ENCODE measurements at regions not wholly inside any gene's neighbourhood (a gene's known extent, or its start where the extent isn't known, plus 50 kb on each side); places are given as distances from the start of the nearest gene placed in this dataset.

DNA sequence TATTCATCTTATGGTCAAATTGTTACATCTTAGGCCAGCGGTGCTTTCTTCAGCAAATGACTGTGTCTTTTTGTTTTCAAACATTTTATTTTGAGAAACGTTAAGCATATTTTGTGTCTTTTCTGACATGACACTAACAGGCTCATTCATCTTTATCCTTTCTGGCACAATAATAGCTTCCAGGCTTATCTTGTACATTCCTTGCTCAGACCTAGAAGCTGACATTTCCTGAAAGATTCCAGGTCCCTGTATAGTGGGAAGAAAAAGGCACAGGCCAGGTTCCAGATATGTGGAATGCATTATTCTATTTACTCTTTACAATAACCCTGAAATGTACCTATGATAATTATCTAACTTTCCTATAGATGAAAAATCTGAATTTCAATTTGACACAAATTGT, 379.1 kb upstream of the B3GAT1 start:
- DNase-seq, result no peak

DNA sequence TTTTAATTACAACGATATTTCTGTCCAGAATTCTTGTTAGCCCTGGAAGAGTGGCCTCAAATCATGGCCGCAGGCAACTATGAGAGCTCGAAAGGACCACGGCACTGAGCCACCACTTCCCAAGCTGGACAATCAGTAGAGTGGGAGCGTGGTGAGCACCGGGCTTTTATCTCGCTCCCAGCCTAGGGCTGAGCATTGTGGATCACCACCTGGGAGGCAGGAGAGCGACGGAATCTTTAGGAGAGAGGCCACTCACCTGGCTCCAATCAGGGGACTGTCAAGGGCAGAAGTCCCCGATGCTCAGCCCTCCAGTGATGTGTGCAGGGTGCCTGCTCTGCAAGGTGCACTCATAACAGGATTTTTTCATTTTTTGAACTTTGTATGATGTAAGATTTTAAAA, 377.1 kb upstream of the B3GAT1 start:
- DNase-seq, result no peak

GRCh38 chr11:134786636-134787035, 374.6 kb upstream of the B3GAT1 start:
- no peak for DNase-seq

GRCh38 chr11:134785660-134786284, 373.7 kb upstream of the B3GAT1 start:
- no peak for DNase-seq

GRCh38 chr11:134785059-134785458, 373.0 kb upstream of the B3GAT1 start:
- no peak for DNase-seq

- no peak for DNase-seq
Measured at GRCh38 chr11:134784568-134784967, 372.5 kb upstream of the B3GAT1 start.

DNA sequence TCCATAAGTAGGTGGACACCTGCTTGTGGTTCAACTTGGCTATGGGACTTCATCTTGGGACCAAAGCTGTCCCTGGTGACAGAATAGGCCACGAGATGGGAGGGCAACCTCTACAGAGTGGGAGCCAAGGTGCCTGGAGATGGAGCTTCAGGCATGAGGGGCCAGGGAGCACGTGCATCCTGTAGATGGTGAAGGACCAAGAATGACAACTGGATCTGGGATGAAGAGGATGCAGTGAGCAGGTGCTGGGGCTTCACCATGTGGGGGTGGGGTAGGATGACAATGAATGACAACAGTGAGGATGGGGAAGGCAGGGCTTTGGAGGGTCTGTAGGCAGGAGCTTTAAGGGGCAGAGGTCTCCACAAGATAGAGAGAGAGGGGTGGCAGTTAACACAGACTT, 372.0 kb upstream of the B3GAT1 start:
- DNase-seq, result no peak

GRCh38 chr11:134783234-134783633, 371.2 kb upstream of the B3GAT1 start:
- DNase-seq, result no peak

GRCh38 chr11:134781380-134781866, 369.4 kb upstream of the B3GAT1 start:
- no peak for DNase-seq

DNA sequence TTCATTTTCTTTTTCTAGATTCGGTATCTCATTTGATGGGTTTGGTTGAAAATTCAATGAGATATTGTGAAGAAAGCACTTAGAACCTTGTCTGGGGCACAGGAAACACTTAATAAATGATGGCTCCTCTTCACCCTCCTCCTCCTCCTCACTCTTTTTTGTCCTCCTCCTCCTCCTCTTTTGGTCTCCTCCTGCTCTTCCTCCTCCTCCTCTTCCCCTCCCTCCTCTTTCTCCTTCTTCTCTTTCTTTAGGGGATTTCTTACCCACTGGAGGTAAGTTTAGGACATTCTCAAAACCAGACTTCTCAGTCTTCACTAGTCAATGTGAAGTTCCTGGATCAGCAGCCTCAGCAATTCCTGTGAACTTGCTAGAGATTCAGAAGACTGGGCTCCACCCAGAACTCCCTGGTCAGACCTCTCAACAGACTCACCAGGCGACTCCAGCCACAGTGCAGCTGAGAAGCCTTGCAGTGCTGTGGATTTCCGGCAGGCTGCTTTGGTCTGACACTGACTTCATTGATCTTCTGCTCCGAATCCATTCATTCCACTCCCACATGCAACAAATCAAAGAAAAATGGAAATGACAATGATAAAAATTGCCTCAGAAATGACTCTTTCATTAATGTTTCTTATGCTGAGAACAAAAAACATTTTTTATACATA, 368.6 kb upstream of the B3GAT1 start:
- DNase-seq, result no peak

DNA sequence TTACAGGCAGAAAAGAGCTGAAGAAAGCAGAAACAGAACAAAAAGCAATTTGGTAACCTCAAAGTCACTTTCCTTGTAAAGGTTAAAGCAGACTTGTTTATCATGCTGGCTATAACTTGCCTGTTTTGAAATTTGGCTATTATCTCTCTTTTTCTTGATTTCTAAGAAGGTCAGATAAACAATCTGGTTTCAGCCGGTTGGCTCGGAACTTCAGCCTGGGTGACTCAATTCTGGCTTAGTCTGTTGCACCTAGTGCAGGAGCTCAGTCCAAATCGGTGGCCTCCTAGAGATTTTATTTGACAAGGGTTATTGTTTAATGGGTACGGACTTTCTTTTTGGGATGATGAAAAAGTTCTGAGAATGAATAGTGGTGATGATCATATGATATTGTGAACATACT, 367.1 kb upstream of the B3GAT1 start:
- DNase-seq, result no peak

- DNase-seq, result no peak
Measured at GRCh38 chr11:134768463-134768862, 356.4 kb upstream of the B3GAT1 start.

GRCh38 chr11:134765565-134765964, 353.5 kb upstream of the B3GAT1 start:
- DNase-seq, result no peak

GRCh38 chr11:134764966-134765365, 352.9 kb upstream of the B3GAT1 start:
- no peak for DNase-seq

DNA sequence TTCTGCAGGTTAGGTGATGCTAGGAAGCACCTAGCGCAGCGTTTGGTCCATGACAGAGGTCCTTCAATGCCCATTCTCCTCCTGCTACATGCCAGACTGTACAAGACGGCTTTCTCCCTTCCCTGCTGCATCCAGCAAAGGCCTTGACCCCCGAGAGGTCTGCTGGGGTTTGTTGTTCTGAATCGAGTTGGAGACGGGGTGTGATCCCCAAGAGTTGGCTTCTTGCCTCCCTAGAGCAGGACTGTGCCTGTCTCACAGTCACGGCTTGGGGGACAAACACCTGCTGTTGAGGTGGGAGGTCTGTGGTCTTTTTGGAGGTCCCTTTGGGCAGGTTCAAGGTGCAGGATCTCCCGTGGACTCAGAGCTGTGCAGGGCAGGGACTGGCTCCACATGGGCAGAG, 352.3 kb upstream of the B3GAT1 start:
- no peak for DNase-seq

GRCh38 chr11:134763030-134763388, 351.0 kb upstream of the B3GAT1 start:
- DNase-seq, result no peak

DNA sequence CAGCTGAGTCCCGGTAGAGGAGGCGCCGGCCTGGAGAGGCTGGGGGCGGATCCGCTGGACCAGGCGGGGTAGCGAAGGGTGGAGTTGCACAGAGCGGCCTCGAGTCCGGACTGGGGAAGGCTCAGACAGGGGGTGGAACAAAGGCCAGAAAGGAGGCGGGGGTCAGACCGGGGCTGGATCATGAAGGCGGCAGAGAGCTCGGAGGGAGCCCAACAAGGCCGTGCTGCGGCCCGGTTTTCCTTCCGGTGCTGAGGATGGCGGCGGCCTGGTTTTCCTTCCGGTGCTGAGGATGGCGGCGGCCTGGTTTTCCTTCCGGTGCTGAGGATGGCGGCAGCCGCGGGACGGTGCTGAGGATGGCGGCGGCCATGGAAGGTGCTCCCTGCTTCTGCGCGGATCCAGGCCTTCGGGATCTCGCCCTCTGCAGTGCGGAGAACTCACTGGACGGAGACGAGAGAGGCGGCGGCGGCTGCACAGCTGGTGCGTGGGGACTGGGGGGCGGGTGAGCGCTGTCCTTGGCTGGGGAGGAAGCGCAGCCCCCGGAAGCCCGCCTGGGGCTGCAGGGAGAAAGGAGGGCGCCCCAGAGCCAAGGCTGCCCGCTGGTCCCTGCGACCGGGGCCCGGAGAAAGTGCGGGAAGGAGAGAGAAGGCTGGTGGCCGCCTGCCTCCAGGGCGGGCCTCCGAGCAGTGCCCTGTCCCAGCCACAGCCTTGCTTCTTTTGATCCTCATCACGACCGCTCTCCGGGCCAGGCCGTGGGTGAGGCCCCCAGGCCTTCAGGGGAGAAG, 350.4 kb upstream of the B3GAT1 start:
- DNase-seq, result no peak

- no peak for DNase-seq
Measured at GRCh38 chr11:134761926-134762247, 349.8 kb upstream of the B3GAT1 start.

DNA sequence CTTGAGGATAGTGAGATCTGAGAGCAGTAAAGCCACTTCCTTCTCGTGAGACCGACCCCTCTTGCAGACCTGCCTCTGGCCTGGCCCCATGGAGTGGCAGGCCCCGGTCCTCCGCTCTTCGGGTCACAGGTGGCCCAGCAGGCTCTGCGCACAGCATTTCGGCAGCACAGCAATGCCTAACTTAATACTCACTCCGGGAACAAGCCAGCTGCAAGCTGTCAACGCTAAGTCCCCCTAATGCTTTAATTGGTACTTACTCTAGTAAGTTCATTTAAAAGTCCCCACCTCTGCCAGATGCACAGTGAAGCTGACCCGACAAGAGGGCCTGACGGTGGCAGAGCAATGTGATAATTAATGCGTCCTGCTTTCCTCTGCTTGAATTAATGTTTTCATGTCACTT, 349.3 kb upstream of the B3GAT1 start:
- no peak for DNase-seq

DNA sequence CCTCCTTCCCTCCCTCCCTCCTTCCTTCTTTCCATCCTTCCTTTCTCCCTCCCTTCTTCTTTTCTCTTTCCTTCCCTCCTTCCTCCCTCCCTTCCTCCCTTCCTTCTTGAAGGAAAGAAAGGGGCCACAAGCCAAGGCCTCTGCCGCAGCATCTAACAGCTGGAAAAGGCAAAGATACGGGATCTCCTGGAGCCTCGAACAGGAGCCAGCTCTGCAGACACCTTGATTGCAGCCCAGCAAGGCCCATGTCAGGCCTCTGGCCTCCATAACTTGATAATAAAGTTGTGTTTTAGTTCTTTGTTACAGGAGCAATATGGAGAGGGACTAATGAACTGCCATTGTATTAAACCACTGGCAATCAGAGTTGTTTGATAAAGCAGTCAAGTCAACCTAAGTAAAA, 348.9 kb upstream of the B3GAT1 start:
- no peak for DNase-seq

DNA sequence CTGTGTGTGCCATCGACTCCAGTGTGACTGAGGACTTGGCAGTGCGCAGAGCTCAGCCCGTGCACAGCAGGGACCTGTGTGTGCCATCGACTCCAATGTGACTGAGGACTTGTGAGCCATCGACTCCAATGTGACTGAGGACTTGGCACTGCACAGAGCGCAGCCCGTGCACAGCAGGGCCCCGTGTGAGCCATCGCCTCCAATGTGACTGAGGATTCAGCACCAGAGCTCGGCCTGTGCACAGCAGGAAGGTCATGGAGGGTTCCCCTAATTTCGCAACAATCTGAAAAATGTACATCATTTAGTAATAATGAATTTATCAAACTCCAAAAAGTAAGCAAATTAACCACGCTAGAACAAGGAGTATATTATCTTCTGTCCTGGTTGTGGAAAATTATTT, 348.3 kb upstream of the B3GAT1 start:
- DNase-seq, result no peak

DNA sequence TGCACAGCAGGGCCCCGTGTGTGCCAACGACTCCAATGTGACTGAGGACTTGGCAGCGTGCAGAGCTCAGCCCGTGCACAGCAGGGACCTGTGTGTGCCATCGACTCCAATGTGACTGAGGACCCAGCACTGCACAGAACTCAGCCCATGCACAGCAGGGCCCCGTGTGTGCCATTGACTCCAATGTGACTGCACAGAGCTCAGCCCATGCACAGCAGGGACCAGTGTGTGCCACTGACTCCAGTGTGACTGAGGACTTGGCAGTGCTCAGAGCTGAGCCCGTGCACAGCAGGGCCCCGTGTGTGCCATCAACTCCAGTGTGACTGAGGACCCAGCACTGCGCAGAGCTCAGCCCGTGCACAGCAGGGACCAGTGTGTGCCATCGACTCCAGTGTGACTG, 347.8 kb upstream of the B3GAT1 start:
- DNase-seq, result no peak

GRCh38 chr11:134759274-134759673, 347.2 kb upstream of the B3GAT1 start:
- DNase-seq, result no peak

- no peak for DNase-seq
Measured at GRCh38 chr11:134758342-134758931, 346.4 kb upstream of the B3GAT1 start.

Data from NCI-H2171 (cell line).